ENCODE measurements at regions not wholly inside any gene's neighbourhood (a gene's known extent, or its start where the extent isn't known, plus 50 kb on each side); places are given as distances from the start of the nearest gene placed in this dataset.

- Histone ChIP-seq H3K9me3 (no peaks in the 10 kb centered on the region), H3K27ac (no peak overlapping the region), H3K36me3 (no peaks in the 10 kb centered on the region), H3K4me1 (no peaks in the 10 kb centered on the region), H3K27me3 (no peaks in the 10 kb centered on the region), H3K4me3 (no peak overlapping the region)
- 29 to 76% (median 41%) methylated on average over 1 of the region's 1 CpG for WGBS, 5 donors
- intact Hi-C loops (cut with DNase I; ENCODE audit: low total_unique reads) = no loop called here
- DNase-seq = no peak
- TF ChIP-seq EP300 (IDR thresholded peaks at IDR 0.05) = no peak
- no peak for TF ChIP-seq POLR2A (IDR thresholded peaks at IDR 0.05)
- no peak for TF ChIP-seq CTCF (IDR thresholded peaks at IDR 0.05)
- no peak for TF ChIP-seq POLR2AphosphoS5 (IDR thresholded peaks at IDR 0.05)
Observed at GRCh38 chr3:73964818-73965217, 340.1 kb upstream of the PDZRN3 start.

- Histone ChIP-seq H3K27ac (no peak overlapping the region), H3K36me3 (no peaks in the 10 kb centered on the region), H3K27me3 (no peaks in the 10 kb centered on the region), H3K4me1 (no peaks in the 10 kb centered on the region), H3K9me3 (peaks cover 0 to 7% (median 0%) of the 10 kb centered on the region in 4 donors), H3K4me3 (no peak overlapping the region)
- 59 to 69% (median 64%) methylated on average over 2 of the region's 2 CpGs for WGBS, 5 donors
- TF ChIP-seq POLR2A (IDR thresholded peaks at IDR 0.05) (no peak), POLR2AphosphoS5 (IDR thresholded peaks at IDR 0.05) (no peak), CTCF (IDR thresholded peaks at IDR 0.05) (no peak), EP300 (IDR thresholded peaks at IDR 0.05) (no peak)
- no peak for DNase-seq
- intact Hi-C loops (cut with DNase I; ENCODE audit: low total_unique reads) = no loop called here
Observed at GRCh38 chr3:73955494-73956070, 330.8 kb upstream of the PDZRN3 start.

GRCh38 chr3:73954506-73954905 is 329.8 kb upstream of the PDZRN3 start:
- H3K4me3 ChIP-seq = no peak overlapping the region
- TF ChIP-seq POLR2AphosphoS5 (IDR thresholded peaks at IDR 0.05) (no peak), EP300 (IDR thresholded peaks at IDR 0.05) (no peak), POLR2A (IDR thresholded peaks at IDR 0.05) (no peak), CTCF (IDR thresholded peaks at IDR 0.05) (no peak)
- no peak for DNase-seq
- WGBS, 5 donors = 38 to 59% (median 47%) methylated on average over 1 of the region's 1 CpG
- intact Hi-C loops (cut with DNase I; ENCODE audit: low total_unique reads) = no loop called here
- H3K9me3 ChIP-seq = peaks cover 0 to 7% (median 0%) of the 10 kb centered on the region in 4 donors
- no peaks in the 10 kb centered on the region for H3K27me3 ChIP-seq
- no peaks in the 10 kb centered on the region for H3K36me3 ChIP-seq
- no peak overlapping the region for H3K27ac ChIP-seq
- H3K4me1 ChIP-seq = no peaks in the 10 kb centered on the region

GRCh38 chr3:73952781-73953180 is 328.0 kb upstream of the PDZRN3 start:
- Histone ChIP-seq H3K4me3 (no peak overlapping the region), H3K27me3 (no peaks in the 10 kb centered on the region), H3K36me3 (no peaks in the 10 kb centered on the region), H3K9me3 (peaks cover 0 to 6% (median 0%) of the 10 kb centered on the region in 4 donors), H3K4me1 (no peaks in the 10 kb centered on the region), H3K27ac (no peak overlapping the region)
- no peak for TF ChIP-seq EP300 (IDR thresholded peaks at IDR 0.05)
- TF ChIP-seq CTCF (IDR thresholded peaks at IDR 0.05) = no peak
- no peak for TF ChIP-seq POLR2AphosphoS5 (IDR thresholded peaks at IDR 0.05)
- TF ChIP-seq POLR2A (IDR thresholded peaks at IDR 0.05) = no peak
- DNase-seq = no peak
- WGBS, 5 donors = 68 to 93% (median 75%) methylated on average over 1 of the region's 1 CpG
- intact Hi-C loops (cut with DNase I; ENCODE audit: low total_unique reads) = no loop called here

All from stomach (tissue), 8 donors.